K562 (cell line): ENCODE measurements at regions not wholly inside any gene's neighbourhood (a gene's known extent, or its start where the extent isn't known, plus 50 kb on each side); places are given as distances from the start of the nearest gene placed in this dataset.

ENCODE experiments used
- ATAC-seq: fragments of 200-7000 bp; cut with Tn5 transposase; 3 replicates; pipeline ENCODE4 v1.9.1; 2020; ENCODE audit warnings: moderate library complexity
- BruUV-seq: library from RNA; stranded (reverse); fragments of 400-500 nt; replicated peaks from 2 replicates; lab custom pipeline; 2021; lab: Mats Ljungman, UMichigan
- CTCF ChIA-PET: fragments of 300-600 bp; formaldehyde crosslinking; extraction: SDS; loops from one replicate; lab custom pipeline; 2021; ENCODE audit warnings: low intra/inter-chr PET ratio; lab: Yijun Ruan, JAX
- POLR2A ChIA-PET: fragments of 300-600, 350-650 bp; sonication (Branson Sonifier 250); formaldehyde crosslinking; extraction: SDS; loops from one replicate; lab custom pipeline; 2021; ENCODE audit warnings: antibody characterized with exemption, inconsistent platforms; lab: Yijun Ruan, JAX
- DNase-seq, 4 experiments: peaks; one replicate each; pipeline versions ENCODE4 v3.0.0 to v3.0.0-alpha.2; 2011 to 2018; ENCODE audit warnings: low spot score in 3 of 4, mixed read lengths in 3 of 4; ENCODE audit errors: extremely low read depth in 1 of 4
- FAIRE-seq: peaks from 2 replicates; lab custom pipeline; 2011; peaks lifted over from hg19 to GRCh38; lab: Jason Lieb, UNC
- H2AFZ ChIP-seq: 2 replicates; pipeline ENCODE4 v1.6.0; 2011; ENCODE audit warnings: low read depth, low read length, control low read depth, inconsistent platforms
- H3K27ac ChIP-seq: fragments of 200-600 bp; 3 replicates; pipeline ENCODE4 v1.8.0; 2011; ENCODE audit warnings: low read depth, mild to moderate bottlenecking, control low read depth, inconsistent platforms, low read length, moderate library complexity, mixed read lengths; ENCODE audit errors: extremely low read depth
- H3K27me3 ChIP-seq, 2 experiments: fragments of 300-600 bp in 1 of 2; 2 replicates in 1 of 2; 3 replicates in 1 of 2; pipeline versions ENCODE4 v1.6.0 to v1.8.0; 2011; ENCODE audit warnings: inconsistent platforms in 2 of 2, low read length in 2 of 2, mild to moderate bottlenecking in 1 of 2, mixed read lengths in 1 of 2, moderate library complexity in 1 of 2; ENCODE audit not compliant: control insufficient read depth in 2 of 2, insufficient read depth in 2 of 2
- H3K36me3 ChIP-seq: fragments of 300-600 bp; 3 replicates; pipeline ENCODE4 v1.8.0; 2011; ENCODE audit warnings: mild to moderate bottlenecking, low read length, inconsistent platforms; ENCODE audit not compliant: control insufficient read depth, insufficient read depth
- H3K4me1 ChIP-seq, 2 experiments: fragments of 200-600 bp in 1 of 2; replicated peaks in 1 of 2; 2 replicates in 1 of 2; 3 replicates in 1 of 2; pipeline versions ENCODE4 v1.5.1 to v1.8.0; 2011; ENCODE audit warnings: inconsistent platforms in 2 of 2, low read length in 2 of 2, mild to moderate bottlenecking in 1 of 2, mixed read lengths in 1 of 2, moderate library complexity in 1 of 2; ENCODE audit not compliant: control insufficient read depth in 2 of 2, insufficient read depth in 2 of 2
- H3K4me2 ChIP-seq: 2 replicates; pipeline ENCODE4 v1.6.1; 2011; ENCODE audit warnings: low read length, control low read depth, inconsistent platforms, mixed read lengths; ENCODE audit not compliant: insufficient read depth
- H3K4me3 ChIP-seq: fragments of 200-600 bp; sonication (generic), shearing (Covaris generic); 2 replicates; pipeline ENCODE4 v1.5.1; 2016; ENCODE audit warnings: control low read depth, inconsistent platforms
- H3K79me2 ChIP-seq: fragments of 200-600 bp; 3 replicates; pipeline ENCODE4 v1.8.0; 2011; ENCODE audit warnings: low read length, inconsistent platforms; ENCODE audit not compliant: control insufficient read depth, insufficient read depth
- H3K9ac ChIP-seq, 2 experiments: 2 replicates each; pipeline versions ENCODE4 v1.6.0 to v1.6.1; 2011; ENCODE audit warnings: low read depth in 2 of 2, low read length in 2 of 2, control low read depth in 1 of 2, inconsistent platforms in 1 of 2, mild to moderate bottlenecking in 1 of 2, mixed read lengths in 1 of 2; ENCODE audit not compliant: insufficient read depth in 1 of 2
- H3K9me1 ChIP-seq: one replicate; pipeline ENCODE4 v1.6.0; 2011; ENCODE audit warnings: inconsistent platforms, mild to moderate bottlenecking, low read length, moderate library complexity; ENCODE audit not compliant: control insufficient read depth, insufficient read depth
- H3K9me3 ChIP-seq: replicated peaks from 2 replicates; pipeline ENCODE4 v1.5.1; 2011; ENCODE audit warnings: low read depth, low read length, inconsistent platforms; ENCODE audit not compliant: control insufficient read depth, insufficient read depth
- H4K20me1 ChIP-seq: replicated peaks from 2 replicates; pipeline ENCODE4 v1.6.1; 2011; ENCODE audit warnings: low read length, inconsistent platforms, mixed read lengths; ENCODE audit not compliant: control insufficient read depth, insufficient read depth
- CBX5 ChIP-seq: IDR thresholded peaks from 2 replicates; pipeline ENCODE4 v1.6.1; 2014; ENCODE audit warnings: low read depth, borderline replicate concordance
- CREM ChIP-seq: IDR thresholded peaks from 2 replicates; pipeline ENCODE4 v1.6.1; 2014; ENCODE audit warnings: antibody characterized with exemption, low read depth
- GATA2 ChIP-seq: sonication (generic); formaldehyde crosslinking; IDR thresholded peaks from 2 replicates; pipeline ENCODE4 v1.4.0; 2020; ENCODE audit warnings: mild to moderate bottlenecking, missing genetic modification reagents
- IRF9 ChIP-seq: fragments of 450-650 bp; IDR thresholded peaks from 2 replicates; pipeline ENCODE4 v1.6.1; 2016; ENCODE audit warnings: missing biosample characterization, missing genetic modification characterization
- MLLT1 ChIP-seq, 2 experiments: fragments of 450-650 bp; IDR thresholded peaks; 2 replicates each; pipeline ENCODE4 v1.6.1; 2016
- MTF1 ChIP-seq: fragments of 250-450 bp; sonication (Bioruptor Pico); IDR thresholded peaks from 2 replicates; pipeline ENCODE4 v1.9.0; 2021; ENCODE audit warnings: moderate library complexity, mild to moderate bottlenecking, inconsistent platforms, borderline replicate concordance
- PHB2 ChIP-seq: fragments of 450-650 bp; IDR thresholded peaks from 2 replicates; pipeline ENCODE4 v1.6.1; 2017; ENCODE audit warnings: low read depth
- POLR3G ChIP-seq: IDR thresholded peaks from 2 replicates; pipeline ENCODE4 v1.6.1; 2011; ENCODE audit not compliant: insufficient read length, insufficient replicate concordance; ENCODE audit errors: extremely low read depth
- RCOR1 ChIP-seq, 2 experiments: IDR thresholded peaks; 2 replicates each; pipeline ENCODE4 v1.6.1; 2012; ENCODE audit warnings: low read depth in 2 of 2, low read length in 2 of 2, borderline replicate concordance in 1 of 2, improper control_type of control experiment in 1 of 2
- TCF3 ChIP-seq: sonication (generic); formaldehyde crosslinking; IDR thresholded peaks from 2 replicates; pipeline ENCODE4 v1.4.0; 2020; ENCODE audit warnings: mild to moderate bottlenecking, missing genetic modification reagents
- ZNF655 ChIP-seq: fragments of 250-450 bp; sonication (Bioruptor Pico); IDR thresholded peaks from 2 replicates; pipeline ENCODE4 v1.5.0; 2021
- WGBS: fragments of 100-300 bp; shearing (Covaris generic); methylation state at CpG from one replicate; pipeline ENCODE4 v1.1.6; 2016; ENCODE audit warnings: low coverage, mixed read lengths; ENCODE audit not compliant: insufficient coverage; ENCODE audit errors: missing lambda C conversion rate; 5-methylcytosine and 5-hydroxymethylcytosine counted together
- in situ Hi-C: fragments of 300-500 bp; cut with MboI; formaldehyde crosslinking; loops from 4 replicates; pipeline ENCODE4 v1.15.0; 2018; ENCODE audit warnings: inconsistent platforms, mixed read lengths
- intact Hi-C: fragments of 100-400 bp; cut with micrococcal nuclease; formaldehyde crosslinking; loops from 2 replicates; pipeline ENCODE4 v1.14.2; 2022
- TF ChIP-seq, protein P1 (sequence below), 2 experiments: fragments of 450-650 bp; conservative IDR thresholded peaks; 2 replicates each; pipeline ENCODE4 v1.6.1; 2017; ENCODE audit warnings: mild to moderate bottlenecking in 2 of 2, moderate library complexity in 2 of 2

- Histone ChIP-seq H3K9me1 (no peaks in the 10 kb centered on the region), H3K79me2 (no peaks in the 10 kb centered on the region), H3K36me3 (no peaks in the 10 kb centered on the region), H3K4me3 (no peak overlapping the region), H3K9ac (no peak overlapping the region), H3K27me3 (no peaks in the 10 kb centered on the region; a peak in 1 of 5 replicates), H3K27ac (no peak overlapping the region), H3K4me1 (no peaks in the 10 kb centered on the region), H4K20me1 (no peaks in the 10 kb centered on the region), H3K9me3 (no peaks in the 10 kb centered on the region), H3K4me2 (no peak overlapping the region), H2AFZ (no peak overlapping the region)
- ATAC-seq (no peak), FAIRE-seq (no peak), DNase-seq (no peak)
- no peak for TF ChIP-seq POLR3G
- no peak for TF ChIP-seq RCOR1 (IDR thresholded peaks at IDR 0.05; ENCODE audit: borderline replicate concordance in 1 of 2, low read depth in 2 of 2, low read length in 2 of 2)
- TF ChIP-seq IRF9 (tag) = no peak
- no peak for TF ChIP-seq CBX5
- TF ChIP-seq PHB2 = no peak
- BruUV-seq = no TSS peak
- intact Hi-C loops (no loop called here), in situ Hi-C loops (no loop called here)
- ChIA-PET POLR2A (no interaction called here), CTCF (no interaction called here)
- WGBS = 0% methylated on average over 4 of the region's 4 CpGs
These were observed 191.3 kb upstream of the GATB start for GRCh38 chr4:151952137-151952536.

DNA sequence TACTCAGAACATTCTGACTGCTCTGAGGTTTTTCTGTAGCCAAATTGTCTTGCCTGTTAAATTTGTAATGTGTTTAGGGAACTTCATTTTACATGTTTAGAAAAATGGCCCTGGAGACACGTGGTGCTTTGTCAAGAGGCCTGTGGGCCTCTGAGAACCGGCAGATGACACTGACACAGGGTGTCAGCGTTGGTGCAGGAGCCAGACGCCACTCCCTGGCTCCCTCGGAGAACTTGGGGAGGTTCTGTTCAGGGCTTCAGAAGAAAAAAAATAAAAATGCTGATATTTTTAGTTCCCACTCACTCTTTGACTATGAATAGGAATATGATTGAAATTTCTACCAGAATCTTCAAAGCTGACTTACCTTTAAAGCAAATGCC lies 190.9 kb upstream of the GATB start:
- H3K4me1 ChIP-seq = no peaks in the 10 kb centered on the region
- no peak overlapping the region for H2AFZ ChIP-seq
- no peaks in the 10 kb centered on the region for H3K9me3 ChIP-seq
- ATAC-seq (no peak), DNase-seq (no peak), FAIRE-seq (no peak)
- H3K79me2 ChIP-seq = no peaks in the 10 kb centered on the region
- H3K27ac ChIP-seq = no peak overlapping the region
- no peaks in the 10 kb centered on the region for H3K36me3 ChIP-seq
- H3K4me3 ChIP-seq = no peak overlapping the region
- no peaks in the 10 kb centered on the region; a peak in 1 of 5 replicates for H3K27me3 ChIP-seq
- WGBS = 0% methylated on average over 5 of the region's 5 CpGs
- POLR2A ChIA-PET = no interaction called here
- no peak overlapping the region for H3K9ac ChIP-seq
- in situ Hi-C loops = no loop called here
- CTCF ChIA-PET = no interaction called here
- no peaks in the 10 kb centered on the region for H3K9me1 ChIP-seq
- H4K20me1 ChIP-seq = no peaks in the 10 kb centered on the region
- intact Hi-C loops = no loop called here
- BruUV-seq = no TSS peak
- no peak overlapping the region for H3K4me2 ChIP-seq
- TF ChIP-seq ZNF655 (no peak), GATA2 (no peak), MTF1 (CRISPR knock-in tag) (no peak), TCF3 (no peak), MLLT1 (IDR thresholded peaks at IDR 0.05) (no peak), CREM (no peak)
- TF ChIP-seq, protein P1, sequence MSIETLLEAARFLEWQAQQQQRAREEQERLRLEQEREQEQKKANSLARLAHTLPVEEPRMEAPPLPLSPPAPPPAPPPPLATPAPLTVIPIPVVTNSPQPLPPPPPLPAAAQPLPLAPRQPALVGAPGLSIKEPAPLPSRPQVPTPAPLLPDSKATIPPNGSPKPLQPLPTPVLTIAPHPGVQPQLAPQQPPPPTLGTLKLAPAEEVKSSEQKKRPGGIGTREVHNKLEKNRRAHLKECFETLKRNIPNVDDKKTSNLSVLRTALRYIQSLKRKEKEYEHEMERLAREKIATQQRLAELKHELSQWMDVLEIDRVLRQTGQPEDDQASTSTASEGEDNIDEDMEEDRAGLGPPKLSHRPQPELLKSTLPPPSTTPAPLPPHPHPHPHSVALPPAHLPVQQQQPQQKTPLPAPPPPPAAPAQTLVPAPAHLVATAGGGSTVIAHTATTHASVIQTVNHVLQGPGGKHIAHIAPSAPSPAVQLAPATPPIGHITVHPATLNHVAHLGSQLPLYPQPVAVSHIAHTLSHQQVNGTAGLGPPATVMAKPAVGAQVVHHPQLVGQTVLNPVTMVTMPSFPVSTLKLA (conservative IDR thresholded peaks at IDR 0.05) = no peak
